ENCODE measurements at regions not wholly inside any gene's neighbourhood (a gene's known extent, or its start where the extent isn't known, plus 50 kb on each side); places are given as distances from the start of the nearest gene placed in this dataset.
"Not testable (repeated sequence)": the region's sequence is repeated elsewhere in the genome, so short reads cannot be mapped to it uniquely, and the experiment has no call there.

- H3K4me1 ChIP-seq (ENCODE audit: control insufficient read depth, extremely low read depth, insufficient read depth, low read length); H3K4me3 ChIP-seq (replicated peaks in 1 of 3; ENCODE audit: insufficient read depth in 1 of 3, low read depth in 1 of 3, low read length in 3 of 3); H3K9me1 ChIP-seq (replicated peaks; ENCODE audit: control insufficient read depth, extremely low read depth, insufficient read depth, low read length); H3K27ac ChIP-seq (ENCODE audit: insufficient read depth, low read depth, low read length); DNase-seq (ENCODE audit: low read depth, low spot score); intact Hi-C loops (cut with micrococcal nuclease); dilution Hi-C loops (cut with MboI; ENCODE audit: extremely low pct_ligation_motif_present, low sequenced_read_pairs); H2AFZ ChIP-seq (ENCODE audit: low read depth, low read length); CTCF ChIA-PET; H3K4me2 ChIP-seq (ENCODE audit: insufficient read depth, low read length); H3K79me2 ChIP-seq (ENCODE audit: control insufficient read depth, insufficient read depth, low read length); POLR2A ChIA-PET; H3K36me3 ChIP-seq (ENCODE audit: control insufficient read depth in 2 of 2, extremely low read depth in 1 of 2, insufficient read depth in 2 of 2, low read length in 2 of 2); H3K9ac ChIP-seq (replicated peaks; ENCODE audit: extremely low read depth, insufficient read depth, low read length); H4K20me1 ChIP-seq (replicated peaks; ENCODE audit: control insufficient read depth, extremely low read depth, insufficient read depth, low read length); BruUV-seq (replicated peaks); H3K9me3 ChIP-seq (replicated peaks; ENCODE audit: control insufficient read depth, insufficient read depth, low read length); H3K27me3 ChIP-seq (ENCODE audit: control insufficient read depth in 2 of 2, insufficient read depth in 2 of 2, low read length in 2 of 2): not testable (repeated sequence)
- FAIRE-seq = peak; percentile 84
Measured at GRCh38 chr5:168143521-168143920, 147.9 kb upstream of the WWC1 start.

GRCh38 chr5:168147106-168147505 lies 144.3 kb upstream of the WWC1 start:
- TF ChIP-seq POLR2AphosphoS5 (IDR thresholded peaks at IDR 0.05; ENCODE audit: insufficient read depth, low read depth, low read length) = no peak
- dilution Hi-C loops (cut with MboI; ENCODE audit: extremely low pct_ligation_motif_present, low sequenced_read_pairs) = no loop called here
- no peak for FAIRE-seq

More at GRCh38 chr5:168147106-168147505, 144.3 kb upstream of the WWC1 start:
- no peaks in the 10 kb centered on the region for H3K9me1 ChIP-seq (replicated peaks; ENCODE audit: control insufficient read depth, extremely low read depth, insufficient read depth, low read length)
- no peak overlapping the region for H3K4me3 ChIP-seq (replicated peaks in 1 of 3; ENCODE audit: insufficient read depth in 1 of 3, low read depth in 1 of 3, low read length in 3 of 3)
- no peaks in the 10 kb centered on the region for H3K4me1 ChIP-seq (ENCODE audit: control insufficient read depth, extremely low read depth, insufficient read depth, low read length)
- H3K9me3 ChIP-seq (replicated peaks; ENCODE audit: control insufficient read depth, insufficient read depth, low read length) = no peaks in the 10 kb centered on the region
- no peaks in the 10 kb centered on the region for H3K36me3 ChIP-seq (ENCODE audit: control insufficient read depth in 2 of 2, extremely low read depth in 1 of 2, insufficient read depth in 2 of 2, low read length in 2 of 2)
- no peak overlapping the region for H3K27ac ChIP-seq (ENCODE audit: insufficient read depth, low read depth, low read length)
- intact Hi-C loops (cut with micrococcal nuclease) = no loop called here
- H4K20me1 ChIP-seq (replicated peaks; ENCODE audit: control insufficient read depth, extremely low read depth, insufficient read depth, low read length) = no peaks in the 10 kb centered on the region
- ChIA-PET CTCF (no interaction called here), POLR2A (no interaction called here)
- H3K79me2 ChIP-seq (ENCODE audit: control insufficient read depth, insufficient read depth, low read length) = no peaks in the 10 kb centered on the region
- no TSS peak for BruUV-seq (replicated peaks)
- H3K9ac ChIP-seq (replicated peaks; ENCODE audit: extremely low read depth, insufficient read depth, low read length) = no peak overlapping the region
- no peak for DNase-seq (ENCODE audit: low read depth, low spot score)
- H3K27me3 ChIP-seq (ENCODE audit: control insufficient read depth in 2 of 2, insufficient read depth in 2 of 2, low read length in 2 of 2) = no peaks in the 10 kb centered on the region
- no peak overlapping the region for H3K4me2 ChIP-seq (ENCODE audit: insufficient read depth, low read length)
- H2AFZ ChIP-seq (ENCODE audit: low read depth, low read length) = no peak overlapping the region

All from endothelial cell of umbilical vein (primary cell).